ENCODE measurements at regions not wholly inside any gene's neighbourhood (a gene's known extent, or its start where the extent isn't known, plus 50 kb on each side); places are given as distances from the start of the nearest gene placed in this dataset.

DNA sequence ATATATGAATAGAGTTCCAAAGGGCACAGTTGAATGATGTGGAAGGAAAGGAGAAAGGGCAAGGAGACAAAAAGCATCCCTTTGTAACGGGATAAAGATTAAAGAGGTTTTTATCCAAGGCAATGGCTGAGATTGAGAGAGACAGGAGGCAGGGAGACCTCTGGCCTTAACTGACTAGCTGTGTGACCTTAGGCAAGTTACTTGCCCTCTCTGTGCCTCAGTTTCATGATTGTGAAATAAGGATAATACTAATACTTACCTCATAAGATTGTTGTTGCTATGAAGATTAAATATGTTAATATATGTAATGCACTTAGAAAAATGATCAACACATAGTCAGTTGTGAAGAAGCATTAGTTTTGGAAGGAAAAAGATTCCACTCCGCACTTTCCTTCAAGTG is 130.2 kb upstream of the EEA1 start:
- Histone ChIP-seq H3K27me3 (ENCODE audit: control insufficient read depth, insufficient read depth, low read length) (peaks cover 3% of the 10 kb centered on the region), H3K36me3 (ENCODE audit: control insufficient read depth, insufficient read depth, low read length) (no peaks in the 10 kb centered on the region), H3K4me3 (ENCODE audit: low read depth, low read length) (no peak overlapping the region)
- DNase-seq (ENCODE audit: low read depth): no peak
- TF ChIP-seq, protein P1, sequence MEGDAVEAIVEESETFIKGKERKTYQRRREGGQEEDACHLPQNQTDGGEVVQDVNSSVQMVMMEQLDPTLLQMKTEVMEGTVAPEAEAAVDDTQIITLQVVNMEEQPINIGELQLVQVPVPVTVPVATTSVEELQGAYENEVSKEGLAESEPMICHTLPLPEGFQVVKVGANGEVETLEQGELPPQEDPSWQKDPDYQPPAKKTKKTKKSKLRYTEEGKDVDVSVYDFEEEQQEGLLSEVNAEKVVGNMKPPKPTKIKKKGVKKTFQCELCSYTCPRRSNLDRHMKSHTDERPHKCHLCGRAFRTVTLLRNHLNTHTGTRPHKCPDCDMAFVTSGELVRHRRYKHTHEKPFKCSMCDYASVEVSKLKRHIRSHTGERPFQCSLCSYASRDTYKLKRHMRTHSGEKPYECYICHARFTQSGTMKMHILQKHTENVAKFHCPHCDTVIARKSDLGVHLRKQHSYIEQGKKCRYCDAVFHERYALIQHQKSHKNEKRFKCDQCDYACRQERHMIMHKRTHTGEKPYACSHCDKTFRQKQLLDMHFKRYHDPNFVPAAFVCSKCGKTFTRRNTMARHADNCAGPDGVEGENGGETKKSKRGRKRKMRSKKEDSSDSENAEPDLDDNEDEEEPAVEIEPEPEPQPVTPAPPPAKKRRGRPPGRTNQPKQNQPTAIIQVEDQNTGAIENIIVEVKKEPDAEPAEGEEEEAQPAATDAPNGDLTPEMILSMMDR (IDR thresholded peaks at IDR 0.05; ENCODE audit: insufficient read depth, low read length, poor library complexity, severe bottlenecking): no peak

DNA sequence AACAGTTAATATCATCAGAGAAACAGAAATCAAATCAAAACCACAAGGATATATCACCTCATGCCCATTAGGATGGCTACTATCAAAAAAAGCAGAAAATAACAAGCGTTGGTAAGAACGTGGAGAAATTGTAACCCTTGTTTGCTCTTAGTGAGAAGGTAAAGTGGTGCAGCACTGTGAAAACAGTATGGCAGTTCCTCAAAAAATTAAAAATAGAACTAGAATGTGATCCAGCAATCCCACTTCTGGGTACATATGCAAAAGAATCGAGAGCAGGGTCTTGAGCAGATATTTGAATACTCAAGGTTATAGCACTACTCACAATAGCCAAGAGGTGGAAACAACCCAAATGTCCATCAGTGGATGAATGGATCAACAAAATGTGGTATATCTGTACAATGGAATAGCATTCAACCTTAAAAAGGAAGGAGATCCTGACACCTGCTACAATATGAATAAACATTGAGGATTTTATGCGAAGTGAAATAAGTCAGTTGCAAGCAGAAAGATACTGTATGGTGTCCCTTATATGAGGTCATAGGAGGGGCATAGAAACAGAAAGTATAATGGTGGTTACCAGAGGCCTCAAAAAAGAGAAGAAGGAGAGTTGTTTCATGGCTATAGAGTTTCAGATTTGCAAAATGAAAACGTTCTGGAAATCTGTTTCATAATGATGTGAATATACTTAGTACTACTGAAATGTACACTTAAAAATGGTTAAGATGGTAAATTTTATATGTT is 131.0 kb upstream of the EEA1 start:
- no peak overlapping the region for H3K4me3 ChIP-seq (ENCODE audit: low read depth, low read length)
- no peak for DNase-seq (ENCODE audit: low read depth)
- no peaks in the 10 kb centered on the region for H3K36me3 ChIP-seq (ENCODE audit: control insufficient read depth, insufficient read depth, low read length)
- H3K27me3 ChIP-seq (ENCODE audit: control insufficient read depth, insufficient read depth, low read length): peaks cover 3% of the 10 kb centered on the region
- TF ChIP-seq, protein P1 (IDR thresholded peaks at IDR 0.05; ENCODE audit: insufficient read depth, low read length, poor library complexity, severe bottlenecking): no peak

DNA sequence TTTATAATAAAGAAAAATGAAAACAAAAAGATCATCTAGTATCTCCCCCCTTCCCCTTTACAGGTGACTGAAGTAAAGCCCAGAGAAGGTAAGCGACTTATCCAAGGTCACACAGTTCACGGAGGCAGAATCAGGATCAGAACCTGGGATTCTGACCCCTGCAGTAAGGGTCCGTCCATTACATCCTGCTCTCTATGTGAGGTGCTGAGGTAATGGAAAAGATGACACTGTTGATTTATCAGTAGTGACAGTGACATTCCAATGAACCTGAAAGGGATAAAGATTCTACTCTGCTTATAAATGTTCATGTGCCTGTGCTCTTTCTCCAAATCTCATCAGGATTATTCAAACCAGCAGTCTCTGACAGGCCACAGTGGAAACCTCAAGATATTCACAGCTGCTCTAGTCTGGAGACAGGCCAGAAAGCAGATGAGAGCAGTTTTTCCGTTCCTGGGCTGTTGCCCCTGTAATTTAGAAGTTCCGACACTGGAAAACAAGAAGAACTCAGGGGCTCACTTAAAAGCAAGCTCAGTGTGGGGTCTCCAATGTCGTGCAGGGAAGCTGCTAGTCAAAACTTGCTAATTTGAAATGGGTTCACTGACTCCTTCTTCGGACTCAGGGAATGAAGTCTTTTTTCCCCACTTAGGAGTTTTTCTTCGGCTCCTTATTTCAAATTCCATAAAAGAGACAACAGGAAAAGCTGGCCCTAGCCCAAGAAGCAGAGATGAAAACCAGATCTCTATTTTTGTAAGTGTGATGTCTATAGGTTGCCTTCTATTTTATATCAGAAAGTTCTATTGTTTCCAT is 131.8 kb upstream of the EEA1 start:
- Histone ChIP-seq H3K4me3 (ENCODE audit: low read depth, low read length) (no peak overlapping the region), H3K27me3 (ENCODE audit: control insufficient read depth, insufficient read depth, low read length) (peaks cover 3% of the 10 kb centered on the region), H3K36me3 (ENCODE audit: control insufficient read depth, insufficient read depth, low read length) (no peaks in the 10 kb centered on the region)
- TF ChIP-seq, protein P1 (IDR thresholded peaks at IDR 0.05; ENCODE audit: insufficient read depth, low read length, poor library complexity, severe bottlenecking): no peak
- DNase-seq (ENCODE audit: low read depth): no peak

DNA sequence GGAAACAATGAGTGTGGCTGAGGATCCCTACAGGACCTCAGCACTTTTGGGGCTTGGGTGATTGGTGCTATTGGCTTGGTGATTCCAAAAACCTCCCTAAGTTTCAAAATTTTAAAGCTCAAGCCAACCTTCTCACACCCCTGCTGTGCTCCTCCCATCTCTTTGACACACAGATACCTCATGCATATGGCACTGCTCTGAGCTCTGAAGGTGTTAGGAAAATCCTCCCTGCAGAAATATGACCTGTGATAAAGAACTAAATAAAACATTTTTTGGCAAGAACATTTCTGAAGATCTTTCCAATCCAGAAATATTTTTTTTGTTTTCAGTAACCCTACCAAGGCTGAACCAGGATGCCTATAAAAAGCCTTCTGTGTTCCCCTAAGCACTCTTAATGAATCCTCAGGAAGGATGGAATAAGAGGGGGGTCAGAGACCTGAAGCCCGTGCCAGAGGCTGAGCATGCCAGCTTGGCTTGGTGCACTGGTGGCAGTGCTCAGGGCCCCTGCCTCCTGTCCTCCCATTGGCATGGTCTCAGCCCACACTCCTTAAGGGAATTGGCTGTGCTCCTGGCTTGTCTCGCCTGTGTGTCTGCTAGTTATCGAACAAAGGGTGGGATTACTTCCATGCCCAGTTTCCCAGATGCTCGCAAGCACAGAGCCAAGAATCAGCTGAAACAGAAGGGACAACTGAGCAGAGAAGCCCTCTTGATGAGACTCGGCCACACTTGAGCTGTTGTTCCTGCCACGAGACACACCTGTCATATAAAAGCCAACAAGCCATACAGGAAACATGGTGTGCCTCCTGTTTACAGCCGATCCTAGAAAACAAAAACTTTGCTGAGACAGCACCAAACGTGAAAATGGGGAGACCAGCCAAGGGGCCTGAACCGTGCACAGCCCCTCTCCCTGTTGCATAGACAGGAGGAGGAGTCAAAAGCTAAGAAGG is 132.7 kb upstream of the EEA1 start:
- Histone ChIP-seq H3K4me3 (ENCODE audit: low read depth, low read length) (no peak overlapping the region), H3K36me3 (ENCODE audit: control insufficient read depth, insufficient read depth, low read length) (no peaks in the 10 kb centered on the region), H3K27me3 (ENCODE audit: control insufficient read depth, insufficient read depth, low read length) (peaks cover 3% of the 10 kb centered on the region)
- DNase-seq (ENCODE audit: low read depth): no peak
- TF ChIP-seq, protein P1 (IDR thresholded peaks at IDR 0.05; ENCODE audit: insufficient read depth, low read length, poor library complexity, severe bottlenecking): no peak

DNA sequence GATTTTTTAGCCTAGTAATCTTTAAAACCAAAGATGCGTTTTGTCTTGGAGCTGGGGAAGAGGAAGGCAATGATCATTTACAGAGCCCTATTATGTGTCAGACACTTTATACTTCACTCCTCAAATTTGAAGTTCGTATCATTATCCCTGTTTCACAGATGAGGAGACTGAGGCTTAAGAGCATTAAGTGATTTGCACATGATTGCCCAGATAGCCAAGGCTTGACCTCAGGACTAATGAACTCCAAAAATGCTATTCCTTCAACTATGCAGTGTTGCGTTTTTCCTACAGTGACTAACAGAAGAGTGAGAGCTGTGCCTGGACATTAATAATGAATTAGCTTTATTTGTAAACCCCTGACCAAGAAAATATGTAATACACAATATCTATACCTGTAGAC is 136.8 kb upstream of the EEA1 start:
- H3K36me3 ChIP-seq (ENCODE audit: control insufficient read depth, insufficient read depth, low read length): no peaks in the 10 kb centered on the region
- no peak for DNase-seq (ENCODE audit: low read depth)
- TF ChIP-seq, protein P1 (IDR thresholded peaks at IDR 0.05; ENCODE audit: insufficient read depth, low read length, poor library complexity, severe bottlenecking): no peak
- H3K4me3 ChIP-seq (ENCODE audit: low read depth, low read length): no peak overlapping the region
- peaks cover 3% of the 10 kb centered on the region for H3K27me3 ChIP-seq (ENCODE audit: control insufficient read depth, insufficient read depth, low read length)

All from kidney epithelial cell (primary cell).